Transverse colon (tissue), 4 donors: ENCODE measurements at regions not wholly inside any gene's neighbourhood (a gene's known extent, or its start where the extent isn't known, plus 50 kb on each side); places are given as distances from the start of the nearest gene placed in this dataset.

Experiments used
- POLR2A ChIP-seq: fragments of 450-650 bp; IDR thresholded peaks from one replicate; pipeline ENCODE4 v1.6.1; 2016; ENCODE audit warnings: antibody characterized with exemption, mild to moderate bottlenecking, moderate library complexity
- POLR2AphosphoS5 ChIP-seq, 3 donors: sonication (generic); formaldehyde crosslinking; IDR thresholded peaks; one replicate each; pipeline ENCODE4 v1.6.1; 2016; ENCODE audit warnings: antibody characterized with exemption in 3 of 3
- TF ChIP-seq, protein P1 (sequence below), 5 experiments: fragments of 200-600 bp in 3 of 5; fragments of 450-650 bp in 2 of 5; sonication (generic) in 3 of 5; IDR thresholded peaks; 1 replicate in 2 of 5; 2 replicates in 3 of 5; pipeline ENCODE4 v1.5.1; 2016 to 2017; ENCODE audit warnings: antibody characterized with exemption in 5 of 5, inconsistent platforms in 3 of 5, mild to moderate bottlenecking in 2 of 5, moderate library complexity in 1 of 5

DNA sequence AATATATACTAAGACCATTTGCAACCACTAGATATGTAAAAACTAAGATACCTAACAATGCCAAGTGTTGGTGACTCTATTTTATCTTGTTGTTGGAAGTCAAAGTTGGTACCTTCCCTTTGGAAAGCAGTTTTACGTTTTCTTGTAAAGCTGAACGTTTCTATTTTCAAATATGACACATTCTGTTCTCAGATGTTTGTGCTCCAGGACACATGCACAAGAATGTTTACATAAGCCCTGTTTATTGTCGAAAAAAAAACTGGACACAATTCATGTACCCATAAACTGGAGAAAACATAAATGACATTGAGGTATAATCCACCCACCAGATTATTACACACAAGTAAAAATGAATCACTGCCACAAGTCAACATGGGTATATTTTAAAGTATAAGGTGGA lies 967.4 kb downstream of the BCL11B start:
- TF ChIP-seq, protein P1, sequence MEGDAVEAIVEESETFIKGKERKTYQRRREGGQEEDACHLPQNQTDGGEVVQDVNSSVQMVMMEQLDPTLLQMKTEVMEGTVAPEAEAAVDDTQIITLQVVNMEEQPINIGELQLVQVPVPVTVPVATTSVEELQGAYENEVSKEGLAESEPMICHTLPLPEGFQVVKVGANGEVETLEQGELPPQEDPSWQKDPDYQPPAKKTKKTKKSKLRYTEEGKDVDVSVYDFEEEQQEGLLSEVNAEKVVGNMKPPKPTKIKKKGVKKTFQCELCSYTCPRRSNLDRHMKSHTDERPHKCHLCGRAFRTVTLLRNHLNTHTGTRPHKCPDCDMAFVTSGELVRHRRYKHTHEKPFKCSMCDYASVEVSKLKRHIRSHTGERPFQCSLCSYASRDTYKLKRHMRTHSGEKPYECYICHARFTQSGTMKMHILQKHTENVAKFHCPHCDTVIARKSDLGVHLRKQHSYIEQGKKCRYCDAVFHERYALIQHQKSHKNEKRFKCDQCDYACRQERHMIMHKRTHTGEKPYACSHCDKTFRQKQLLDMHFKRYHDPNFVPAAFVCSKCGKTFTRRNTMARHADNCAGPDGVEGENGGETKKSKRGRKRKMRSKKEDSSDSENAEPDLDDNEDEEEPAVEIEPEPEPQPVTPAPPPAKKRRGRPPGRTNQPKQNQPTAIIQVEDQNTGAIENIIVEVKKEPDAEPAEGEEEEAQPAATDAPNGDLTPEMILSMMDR (IDR thresholded peaks at IDR 0.05): no peak
- TF ChIP-seq POLR2A (no peak), POLR2AphosphoS5 (IDR thresholded peaks at IDR 0.05) (no peak)
